ENCODE measurements at regions not wholly inside any gene's neighbourhood (a gene's known extent, or its start where the extent isn't known, plus 50 kb on each side); places are given as distances from the start of the nearest gene placed in this dataset.

DNA sequence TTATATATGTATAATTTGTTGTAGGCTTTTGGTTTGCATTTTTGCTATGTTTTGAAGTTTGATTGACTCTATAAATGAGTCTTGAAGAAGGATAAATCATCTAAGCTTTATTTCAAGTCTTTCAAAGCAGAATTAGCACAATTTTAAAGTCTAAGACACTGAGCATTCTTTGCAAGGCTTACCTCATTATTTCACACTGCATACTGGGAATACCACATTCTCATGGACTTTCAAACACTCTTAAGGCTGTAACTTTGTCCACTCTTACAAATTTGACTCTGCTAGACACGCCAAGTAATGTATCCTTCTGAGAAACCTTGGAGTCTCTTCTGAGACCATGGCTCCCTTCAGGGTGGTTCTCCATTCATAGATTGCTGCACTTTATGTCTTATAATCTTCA is 281.3 kb upstream of the COL8A1 start:
- no peak for DNase-seq (ENCODE audit: low spot score)
- Mint-ChIP-seq H3K9me3 (no peaks in the 10 kb centered on the region), H3K4me3 (ENCODE audit: low read depth) (no peak overlapping the region), H3K36me3 (ENCODE audit: low read depth) (no peaks in the 10 kb centered on the region), H3K27me3 (ENCODE audit: low read depth) (no peaks in the 10 kb centered on the region), H3K4me1 (ENCODE audit: low read depth) (no peaks in the 10 kb centered on the region), H3K27ac (no peak overlapping the region)
- intact Hi-C loops (cut with micrococcal nuclease) = no loop called here

DNA sequence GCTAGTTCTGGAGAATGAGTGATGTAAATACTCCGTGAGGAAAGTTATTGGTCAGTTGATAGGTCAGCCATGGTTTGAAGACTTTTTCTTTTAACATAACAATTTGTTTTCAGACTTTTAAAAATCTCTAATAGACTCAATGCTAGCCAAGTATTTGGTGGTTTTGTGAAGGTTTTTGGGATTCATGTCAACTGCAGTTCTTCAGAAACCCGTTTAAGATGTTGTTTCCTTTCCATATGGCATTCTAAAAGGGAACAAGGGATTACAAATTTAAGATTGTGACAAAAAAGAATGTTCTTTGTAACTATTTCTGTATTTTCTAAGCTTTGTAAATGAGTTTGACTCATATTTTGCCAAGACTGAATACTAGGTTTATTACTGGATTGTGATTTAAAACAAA is 281.7 kb upstream of the COL8A1 start:
- no peaks in the 10 kb centered on the region for H3K4me1 Mint-ChIP-seq (ENCODE audit: low read depth)
- intact Hi-C loops (cut with micrococcal nuclease) = no loop called here
- H3K36me3 Mint-ChIP-seq (ENCODE audit: low read depth) = no peaks in the 10 kb centered on the region
- no peaks in the 10 kb centered on the region for H3K9me3 Mint-ChIP-seq
- H3K4me3 Mint-ChIP-seq (ENCODE audit: low read depth) = no peak overlapping the region
- no peaks in the 10 kb centered on the region for H3K27me3 Mint-ChIP-seq (ENCODE audit: low read depth)
- no peak for DNase-seq (ENCODE audit: low spot score)
- H3K27ac Mint-ChIP-seq = no peak overlapping the region

DNA sequence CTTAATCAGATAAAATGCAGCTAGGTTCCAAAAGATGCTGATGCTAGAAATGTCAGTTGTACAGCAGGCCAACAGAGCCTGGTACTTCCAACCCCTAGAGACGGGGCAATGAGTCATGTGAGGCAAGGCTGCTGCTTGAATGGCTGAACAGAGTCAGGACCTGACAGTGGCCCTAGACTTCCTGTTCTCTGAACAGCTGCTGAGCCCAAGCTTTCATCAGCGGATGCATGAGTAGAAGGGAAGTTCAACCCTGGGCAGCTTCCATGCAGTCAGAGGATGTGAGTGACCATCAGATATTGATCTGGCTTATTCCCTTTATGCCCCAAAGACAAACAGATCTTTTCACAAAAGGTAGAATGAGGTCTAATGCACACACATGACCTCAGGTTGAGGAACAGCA is 282.9 kb upstream of the COL8A1 start:
- no peak for DNase-seq (ENCODE audit: low spot score)
- no peak overlapping the region for H3K27ac Mint-ChIP-seq
- H3K9me3 Mint-ChIP-seq = no peaks in the 10 kb centered on the region
- intact Hi-C loops (cut with micrococcal nuclease) = no loop called here
- H3K4me1 Mint-ChIP-seq (ENCODE audit: low read depth) = no peaks in the 10 kb centered on the region
- H3K4me3 Mint-ChIP-seq (ENCODE audit: low read depth) = no peak overlapping the region
- no peaks in the 10 kb centered on the region for H3K36me3 Mint-ChIP-seq (ENCODE audit: low read depth)
- H3K27me3 Mint-ChIP-seq (ENCODE audit: low read depth) = no peaks in the 10 kb centered on the region

DNA sequence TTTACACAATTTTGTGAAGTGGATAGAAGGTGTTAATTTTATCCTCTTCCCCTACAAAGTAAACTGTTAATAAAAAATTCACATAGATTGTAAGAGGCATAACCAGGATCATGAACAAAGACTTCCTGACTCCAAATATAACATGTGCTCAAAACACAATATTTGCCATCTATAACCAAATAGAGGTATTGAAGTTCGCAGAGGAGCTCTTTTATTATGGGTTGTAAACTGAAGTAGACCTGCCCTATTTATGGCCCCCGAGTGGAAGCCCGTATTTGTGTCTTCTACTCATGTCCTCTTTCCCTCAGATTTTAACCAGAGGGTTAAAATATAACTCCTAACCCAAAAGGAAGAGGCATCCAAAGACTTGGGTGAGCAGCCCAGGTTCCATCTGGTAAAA is 285.6 kb upstream of the COL8A1 start:
- Mint-ChIP-seq H3K4me1 (ENCODE audit: low read depth) (no peaks in the 10 kb centered on the region), H3K27me3 (ENCODE audit: low read depth) (no peaks in the 10 kb centered on the region), H3K27ac (no peak overlapping the region), H3K4me3 (ENCODE audit: low read depth) (no peak overlapping the region), H3K9me3 (no peaks in the 10 kb centered on the region), H3K36me3 (ENCODE audit: low read depth) (no peaks in the 10 kb centered on the region)
- no peak for DNase-seq (ENCODE audit: low spot score)
- intact Hi-C loops (cut with micrococcal nuclease) = no loop called here

DNA sequence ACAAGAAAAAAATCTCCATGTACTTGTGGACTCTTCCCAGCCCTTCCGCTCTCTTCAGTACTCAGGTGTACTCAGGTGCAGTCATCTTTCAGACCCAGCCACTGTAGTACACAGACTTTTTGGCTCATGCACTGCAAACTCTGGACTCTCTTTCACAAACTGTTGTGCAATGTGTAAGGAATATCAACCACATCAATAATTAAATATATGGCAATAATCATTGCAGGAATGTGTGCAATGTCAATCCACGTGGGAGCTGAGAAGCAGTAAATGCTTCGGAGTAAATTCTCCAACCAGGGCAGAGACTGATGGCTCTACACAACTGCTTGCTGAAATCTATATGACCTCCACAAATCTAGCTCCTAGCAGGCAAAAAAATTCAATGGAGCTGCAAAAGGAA is 287.3 kb upstream of the COL8A1 start:
- no peaks in the 10 kb centered on the region for H3K9me3 Mint-ChIP-seq

DNA sequence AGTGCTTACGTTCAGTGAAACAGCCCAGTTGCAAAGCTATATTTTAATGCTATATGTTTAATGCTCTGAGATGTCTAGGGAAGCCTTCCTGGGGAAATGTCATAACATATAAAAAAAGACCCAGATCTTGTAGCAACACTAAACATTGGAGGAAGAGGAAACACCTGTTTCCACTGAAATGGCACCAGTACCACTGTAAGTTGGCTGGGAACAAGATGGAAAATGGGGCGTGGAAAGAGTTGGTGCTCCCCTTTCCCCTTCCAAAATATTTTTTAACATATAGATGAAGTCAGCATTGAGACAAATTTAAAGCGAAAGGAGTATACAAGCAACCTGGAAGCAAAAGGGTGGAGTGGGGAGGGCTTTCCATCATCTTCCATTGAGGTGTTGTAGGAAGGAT is 289.9 kb upstream of the COL8A1 start:
- no peaks in the 10 kb centered on the region for H3K4me1 Mint-ChIP-seq (ENCODE audit: low read depth)
- no peak overlapping the region for H3K4me3 Mint-ChIP-seq (ENCODE audit: low read depth)
- H3K9me3 Mint-ChIP-seq = no peaks in the 10 kb centered on the region
- intact Hi-C loops (cut with micrococcal nuclease) = no loop called here
- DNase-seq (ENCODE audit: low spot score) = no peak
- no peaks in the 10 kb centered on the region for H3K27me3 Mint-ChIP-seq (ENCODE audit: low read depth)
- H3K36me3 Mint-ChIP-seq (ENCODE audit: low read depth) = no peaks in the 10 kb centered on the region
- no peak overlapping the region for H3K27ac Mint-ChIP-seq

More for the DNA sequence above, 287.3 kb upstream of the COL8A1 start:
- H3K27ac Mint-ChIP-seq = no peak overlapping the region
- no peaks in the 10 kb centered on the region for H3K36me3 Mint-ChIP-seq (ENCODE audit: low read depth)
- H3K4me3 Mint-ChIP-seq (ENCODE audit: low read depth) = no peak overlapping the region
- intact Hi-C loops (cut with micrococcal nuclease) = no loop called here
- DNase-seq (ENCODE audit: low spot score) = no peak
- H3K4me1 Mint-ChIP-seq (ENCODE audit: low read depth) = no peaks in the 10 kb centered on the region
- H3K27me3 Mint-ChIP-seq (ENCODE audit: low read depth) = no peaks in the 10 kb centered on the region

DNA sequence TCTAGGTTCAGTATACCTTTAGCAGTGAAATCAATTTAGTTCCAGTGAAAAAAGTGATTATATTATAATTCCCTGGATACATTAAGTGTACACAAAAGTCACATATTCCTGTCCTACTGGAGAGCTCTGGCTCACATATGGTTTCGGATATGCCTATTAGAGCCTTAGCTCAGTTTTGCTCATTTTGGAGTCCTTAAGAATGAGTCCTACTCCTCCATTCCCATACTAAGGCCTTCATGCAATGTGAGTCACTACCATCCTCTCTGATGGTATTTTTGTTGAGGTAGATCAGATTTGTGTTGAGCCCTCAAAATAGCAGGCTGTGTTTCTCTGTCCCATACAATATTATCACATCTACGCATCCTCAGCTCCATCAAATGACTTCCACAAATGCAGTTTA is 294.2 kb upstream of the COL8A1 start:
- H3K9me3 Mint-ChIP-seq = peaks cover 6% of the 10 kb centered on the region

DNA sequence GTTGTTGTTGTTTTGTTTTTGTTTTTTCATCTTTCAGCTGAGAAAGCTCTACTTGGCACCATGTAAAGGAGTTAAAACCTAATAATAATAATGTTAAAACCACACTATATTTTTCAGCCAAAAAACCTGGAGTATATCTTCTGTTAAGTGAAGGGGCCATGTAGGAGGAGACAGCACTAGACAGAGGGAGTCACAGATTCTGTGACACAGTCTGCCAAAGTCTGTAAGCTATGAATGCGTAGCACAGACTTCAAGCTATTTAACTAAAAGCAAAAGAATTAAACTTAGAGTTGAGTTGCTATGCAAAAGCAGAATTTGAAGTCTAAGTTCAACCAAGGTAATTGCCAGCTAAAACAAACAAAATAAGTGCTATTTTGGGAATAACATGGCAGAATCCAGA is 296.0 kb upstream of the COL8A1 start:
- Mint-ChIP-seq H3K4me3 (ENCODE audit: low read depth) (no peak overlapping the region), H3K9me3 (peaks cover 6% of the 10 kb centered on the region), H3K36me3 (ENCODE audit: low read depth) (no peaks in the 10 kb centered on the region), H3K4me1 (ENCODE audit: low read depth) (no peaks in the 10 kb centered on the region), H3K27ac (no peak overlapping the region), H3K27me3 (ENCODE audit: low read depth) (no peaks in the 10 kb centered on the region)
- intact Hi-C loops (cut with micrococcal nuclease) = no loop called here
- no peak for DNase-seq (ENCODE audit: low spot score)

More for the DNA sequence above, 294.2 kb upstream of the COL8A1 start:
- intact Hi-C loops (cut with micrococcal nuclease) = no loop called here
- H3K27me3 Mint-ChIP-seq (ENCODE audit: low read depth) = no peaks in the 10 kb centered on the region
- H3K36me3 Mint-ChIP-seq (ENCODE audit: low read depth) = no peaks in the 10 kb centered on the region
- no peak for DNase-seq (ENCODE audit: low spot score)
- H3K4me3 Mint-ChIP-seq (ENCODE audit: low read depth) = no peak overlapping the region
- H3K4me1 Mint-ChIP-seq (ENCODE audit: low read depth) = no peaks in the 10 kb centered on the region
- no peak overlapping the region for H3K27ac Mint-ChIP-seq

DNA sequence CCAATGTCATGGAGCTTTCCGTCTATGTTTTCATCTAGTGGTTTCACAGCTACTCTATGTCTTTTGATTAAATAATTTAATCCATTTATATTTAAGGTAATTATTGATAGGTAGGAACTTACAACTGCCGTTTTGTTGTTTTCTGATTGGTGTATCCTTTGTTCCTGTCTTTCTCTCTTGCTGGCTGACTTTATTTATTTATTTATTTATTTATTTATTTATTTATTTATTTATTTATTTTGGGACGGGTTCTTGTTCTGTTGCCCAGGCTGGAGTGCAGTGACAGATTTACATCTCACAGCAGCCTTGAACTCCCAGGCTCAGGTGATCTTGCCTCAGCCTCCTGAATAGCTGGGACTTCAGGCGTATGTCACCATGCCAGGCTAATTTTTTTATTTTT is 299.2 kb upstream of the COL8A1 start:
- Mint-ChIP-seq H3K9me3 (peaks cover 6% of the 10 kb centered on the region), H3K36me3 (ENCODE audit: low read depth) (no peaks in the 10 kb centered on the region), H3K4me1 (ENCODE audit: low read depth) (no peaks in the 10 kb centered on the region), H3K27me3 (ENCODE audit: low read depth) (no peaks in the 10 kb centered on the region), H3K27ac (no peak overlapping the region), H3K4me3 (ENCODE audit: low read depth) (no peak overlapping the region)
- intact Hi-C loops (cut with micrococcal nuclease) = no loop called here
- no peak for DNase-seq (ENCODE audit: low spot score)

DNA sequence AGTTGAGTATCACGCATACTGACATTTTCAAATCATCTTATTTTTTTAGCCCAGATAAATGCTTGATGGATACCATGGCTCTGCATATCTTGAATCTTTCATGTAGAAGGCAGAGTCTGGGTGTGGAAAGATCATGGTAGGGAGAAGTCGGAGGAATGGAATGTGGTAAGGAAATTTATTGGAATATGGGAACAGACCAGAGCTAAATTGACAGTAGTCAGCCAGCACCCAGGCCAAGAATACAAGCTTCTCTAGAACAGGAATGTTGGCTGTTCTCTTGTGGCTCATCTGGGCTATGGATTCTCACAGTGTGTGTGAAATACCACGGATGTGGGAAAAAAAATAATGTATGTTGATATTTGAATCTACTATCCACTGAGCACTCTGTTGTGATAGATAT is 305.7 kb upstream of the COL8A1 start:
- Mint-ChIP-seq H3K4me3 (ENCODE audit: low read depth) (no peak overlapping the region), H3K27me3 (ENCODE audit: low read depth) (no peaks in the 10 kb centered on the region), H3K36me3 (ENCODE audit: low read depth) (no peaks in the 10 kb centered on the region), H3K4me1 (ENCODE audit: low read depth) (no peaks in the 10 kb centered on the region), H3K9me3 (no peaks in the 10 kb centered on the region), H3K27ac (no peak overlapping the region)
- intact Hi-C loops (cut with micrococcal nuclease) = no loop called here
- no peak for DNase-seq (ENCODE audit: low spot score)

DNA sequence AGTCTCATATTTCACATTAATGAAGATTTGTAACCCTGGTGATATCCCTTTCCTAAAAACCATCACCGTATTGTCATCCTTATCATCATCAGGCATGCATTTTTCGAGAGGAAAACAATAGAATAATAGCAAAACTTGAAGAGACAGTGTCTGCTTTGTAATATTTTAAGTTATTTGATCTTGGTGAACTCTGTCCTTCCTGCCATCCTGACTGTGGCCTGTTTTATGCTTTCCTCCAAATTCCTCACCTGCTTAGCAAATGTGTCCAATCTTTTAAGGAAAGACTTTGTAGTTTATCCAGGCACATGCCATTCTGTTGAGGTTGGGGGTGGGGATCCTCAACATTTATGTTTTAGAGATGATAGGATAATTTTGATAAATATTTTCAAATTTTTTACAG is 306.1 kb upstream of the COL8A1 start:
- intact Hi-C loops (cut with micrococcal nuclease) = no loop called here
- H3K36me3 Mint-ChIP-seq (ENCODE audit: low read depth) = no peaks in the 10 kb centered on the region
- no peak overlapping the region for H3K27ac Mint-ChIP-seq
- H3K27me3 Mint-ChIP-seq (ENCODE audit: low read depth) = no peaks in the 10 kb centered on the region
- no peaks in the 10 kb centered on the region for H3K9me3 Mint-ChIP-seq
- no peak overlapping the region for H3K4me3 Mint-ChIP-seq (ENCODE audit: low read depth)
- DNase-seq (ENCODE audit: low spot score) = no peak
- H3K4me1 Mint-ChIP-seq (ENCODE audit: low read depth) = no peaks in the 10 kb centered on the region

DNA sequence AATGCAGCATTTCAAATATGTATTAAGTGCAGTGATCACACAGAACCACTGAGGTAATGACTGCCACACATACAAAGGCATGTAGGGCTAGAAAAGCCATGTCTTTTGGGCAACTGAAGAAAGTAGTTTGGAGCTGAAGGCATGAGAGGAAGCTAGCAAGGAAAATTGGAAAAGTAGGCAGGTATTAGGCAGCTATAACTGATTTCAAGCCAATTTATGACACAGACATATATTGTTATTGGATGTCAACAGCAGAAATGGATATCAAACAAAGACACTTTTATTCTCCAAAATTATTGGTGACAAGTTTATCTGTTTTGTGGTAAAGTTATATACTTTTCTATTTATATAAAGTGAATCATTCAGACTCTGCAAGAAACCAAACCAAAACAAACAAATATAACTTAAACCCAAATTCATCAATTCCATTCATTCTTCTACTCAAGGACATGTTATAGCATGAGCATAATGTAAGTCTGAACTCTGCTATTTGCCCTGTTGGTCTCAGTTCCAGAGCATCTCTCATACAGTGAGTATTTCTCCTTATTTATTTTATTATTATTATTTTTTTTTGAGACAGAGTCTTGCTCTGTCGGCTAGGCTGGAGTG is 307.4 kb upstream of the COL8A1 start:
- Mint-ChIP-seq H3K36me3 (ENCODE audit: low read depth) (no peaks in the 10 kb centered on the region), H3K9me3 (no peaks in the 10 kb centered on the region), H3K4me3 (ENCODE audit: low read depth) (no peak overlapping the region), H3K27me3 (ENCODE audit: low read depth) (no peaks in the 10 kb centered on the region), H3K4me1 (ENCODE audit: low read depth) (no peaks in the 10 kb centered on the region), H3K27ac (no peak overlapping the region)
- no peak for DNase-seq (ENCODE audit: low spot score)
- intact Hi-C loops (cut with micrococcal nuclease) = no loop called here

DNA sequence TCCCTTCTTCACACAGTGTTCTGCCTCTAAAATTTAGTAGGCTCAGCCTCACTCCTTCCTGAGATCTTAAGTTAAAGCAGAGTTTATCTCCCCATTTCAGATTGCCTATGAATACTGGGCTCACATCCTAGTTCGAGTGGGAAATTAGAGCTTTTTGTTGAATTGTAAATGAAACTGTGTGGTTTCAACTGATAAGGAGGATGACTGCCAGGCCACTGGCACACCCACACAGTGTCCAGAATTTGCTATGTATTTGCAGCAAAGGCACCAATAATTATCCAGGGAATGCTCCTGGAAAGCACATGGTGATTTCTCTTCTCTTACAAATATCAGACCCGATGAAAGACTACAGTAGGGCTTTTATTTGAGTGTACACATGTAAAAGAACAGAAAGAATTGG is 308.1 kb upstream of the COL8A1 start:
- intact Hi-C loops (cut with micrococcal nuclease) = no loop called here
- H3K27ac Mint-ChIP-seq = no peak overlapping the region
- H3K9me3 Mint-ChIP-seq = no peaks in the 10 kb centered on the region
- no peaks in the 10 kb centered on the region for H3K27me3 Mint-ChIP-seq (ENCODE audit: low read depth)
- H3K4me3 Mint-ChIP-seq (ENCODE audit: low read depth) = no peak overlapping the region
- H3K36me3 Mint-ChIP-seq (ENCODE audit: low read depth) = no peaks in the 10 kb centered on the region
- H3K4me1 Mint-ChIP-seq (ENCODE audit: low read depth) = no peaks in the 10 kb centered on the region
- no peak for DNase-seq (ENCODE audit: low spot score)

DNA sequence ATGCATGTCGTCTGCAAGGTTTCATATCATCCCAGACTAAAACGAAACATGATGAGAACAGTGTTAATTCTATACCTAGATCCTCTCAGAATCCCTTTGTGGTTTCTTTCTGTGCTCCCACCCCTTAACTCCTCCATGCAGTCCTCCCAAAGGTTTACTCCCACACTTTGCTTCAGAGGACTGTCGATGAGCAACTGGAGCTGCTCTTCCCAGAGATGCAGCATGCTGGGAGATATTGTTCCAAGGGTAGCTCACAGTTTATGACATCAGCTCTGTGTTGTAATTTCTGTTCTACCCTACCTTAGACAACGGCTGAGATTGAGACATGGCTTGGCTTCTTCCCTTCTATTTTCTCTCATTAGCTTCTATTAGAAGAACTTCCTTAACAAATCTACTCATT is 313.0 kb upstream of the COL8A1 start:
- H3K4me1 Mint-ChIP-seq (ENCODE audit: low read depth) = no peaks in the 10 kb centered on the region
- H3K27me3 Mint-ChIP-seq (ENCODE audit: low read depth) = no peaks in the 10 kb centered on the region
- H3K36me3 Mint-ChIP-seq (ENCODE audit: low read depth) = no peaks in the 10 kb centered on the region
- intact Hi-C loops (cut with micrococcal nuclease) = no loop called here
- no peaks in the 10 kb centered on the region for H3K9me3 Mint-ChIP-seq
- H3K27ac Mint-ChIP-seq = no peak overlapping the region
- no peak for DNase-seq (ENCODE audit: low spot score)
- H3K4me3 Mint-ChIP-seq (ENCODE audit: low read depth) = no peak overlapping the region

Measured in activated T-helper 2 cell treated with anti-CD3 and anti-CD28 coated beads, Interferon-gamma antibody, Interleukin-2, Interleukin-4, amounts not matched to agents 10 μg/mL and 5 μg/mL and 100 μg/mL, durations not matched to agents 14 hours and 24 hours and 36 hours (primary cell).